BJ (cell line): ENCODE measurements at regions not wholly inside any gene's neighbourhood (a gene's known extent, or its start where the extent isn't known, plus 50 kb on each side); places are given as distances from the start of the nearest gene placed in this dataset.

Source experiments
- CTCF ChIA-PET: fragments of 350-600 bp; formaldehyde crosslinking; extraction: SDS; loops from one replicate; lab custom pipeline; 2021; ENCODE audit warnings: antibody characterized with exemption, inconsistent platforms; lab: Yijun Ruan, JAX
- POLR2A ChIA-PET: fragments of 300-600 bp; sonication (Branson Sonifier 250); formaldehyde crosslinking; extraction: SDS; loops from one replicate; lab custom pipeline; 2021; ENCODE audit warnings: antibody characterized with exemption; lab: Charles Lee
- DNase-seq: peaks from one replicate; pipeline ENCODE4 v3.0.0-alpha.2; 2011; ENCODE audit warnings: low read depth
- H3K27me3 ChIP-seq: 2 replicates; pipeline ENCODE4 v1.6.0; 2011; ENCODE audit warnings: low read length; ENCODE audit not compliant: control insufficient read depth, insufficient read depth
- H3K36me3 ChIP-seq: 2 replicates; pipeline ENCODE4 v1.5.1; 2011; ENCODE audit warnings: low read length; ENCODE audit not compliant: control insufficient read depth, insufficient read depth
- H3K4me3 ChIP-seq: 2 replicates; pipeline ENCODE4 v1.5.1; 2011; ENCODE audit warnings: low read depth, mild to moderate bottlenecking, control low read depth, low read length
- TF ChIP-seq, protein P1 (sequence below): IDR thresholded peaks from 2 replicates; pipeline ENCODE4 v1.5.1; 2011; ENCODE audit warnings: low read depth, mild to moderate bottlenecking, control low read depth, inconsistent platforms, low read length, moderate library complexity; ENCODE audit not compliant: insufficient read depth

DNA sequence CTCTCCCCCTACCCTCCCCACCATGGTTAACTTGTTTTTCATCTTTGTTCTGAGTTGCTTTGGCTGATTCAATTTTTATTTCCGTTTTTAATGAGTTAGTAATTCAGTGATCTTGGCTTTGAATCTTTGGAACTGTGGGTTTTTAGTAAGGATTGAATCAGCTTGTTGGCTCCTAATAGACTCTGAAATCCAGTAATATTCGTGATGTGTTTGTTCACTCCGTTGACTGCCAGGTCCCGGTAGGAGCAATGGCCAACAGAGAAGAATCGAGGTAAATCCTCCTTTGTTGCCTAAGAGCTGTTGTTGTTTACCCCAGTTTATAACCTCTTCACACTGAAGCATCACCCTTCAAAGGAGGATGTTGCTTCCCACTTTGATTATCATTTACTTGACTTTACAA is 92.7 kb downstream of the PCSK1 start:
- no peaks in the 10 kb centered on the region for H3K27me3 ChIP-seq
- H3K36me3 ChIP-seq = no peaks in the 10 kb centered on the region
- POLR2A ChIA-PET = interaction anchor here (0.9 kb wide), 1 partner anchor 385 kb away, joined by 3 read pairs; no protein-coding TSS in a partner anchor
- no peak for DNase-seq
- TF ChIP-seq, protein P1, sequence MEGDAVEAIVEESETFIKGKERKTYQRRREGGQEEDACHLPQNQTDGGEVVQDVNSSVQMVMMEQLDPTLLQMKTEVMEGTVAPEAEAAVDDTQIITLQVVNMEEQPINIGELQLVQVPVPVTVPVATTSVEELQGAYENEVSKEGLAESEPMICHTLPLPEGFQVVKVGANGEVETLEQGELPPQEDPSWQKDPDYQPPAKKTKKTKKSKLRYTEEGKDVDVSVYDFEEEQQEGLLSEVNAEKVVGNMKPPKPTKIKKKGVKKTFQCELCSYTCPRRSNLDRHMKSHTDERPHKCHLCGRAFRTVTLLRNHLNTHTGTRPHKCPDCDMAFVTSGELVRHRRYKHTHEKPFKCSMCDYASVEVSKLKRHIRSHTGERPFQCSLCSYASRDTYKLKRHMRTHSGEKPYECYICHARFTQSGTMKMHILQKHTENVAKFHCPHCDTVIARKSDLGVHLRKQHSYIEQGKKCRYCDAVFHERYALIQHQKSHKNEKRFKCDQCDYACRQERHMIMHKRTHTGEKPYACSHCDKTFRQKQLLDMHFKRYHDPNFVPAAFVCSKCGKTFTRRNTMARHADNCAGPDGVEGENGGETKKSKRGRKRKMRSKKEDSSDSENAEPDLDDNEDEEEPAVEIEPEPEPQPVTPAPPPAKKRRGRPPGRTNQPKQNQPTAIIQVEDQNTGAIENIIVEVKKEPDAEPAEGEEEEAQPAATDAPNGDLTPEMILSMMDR = no peak
- no peak overlapping the region for H3K4me3 ChIP-seq
- CTCF ChIA-PET = interaction anchor here (0.5 to 2.0 kb wide), 4 partner anchors 261 to 696 kb away, joined by 3 to 7 read pairs (median 5); no protein-coding TSS in a partner anchor

DNA sequence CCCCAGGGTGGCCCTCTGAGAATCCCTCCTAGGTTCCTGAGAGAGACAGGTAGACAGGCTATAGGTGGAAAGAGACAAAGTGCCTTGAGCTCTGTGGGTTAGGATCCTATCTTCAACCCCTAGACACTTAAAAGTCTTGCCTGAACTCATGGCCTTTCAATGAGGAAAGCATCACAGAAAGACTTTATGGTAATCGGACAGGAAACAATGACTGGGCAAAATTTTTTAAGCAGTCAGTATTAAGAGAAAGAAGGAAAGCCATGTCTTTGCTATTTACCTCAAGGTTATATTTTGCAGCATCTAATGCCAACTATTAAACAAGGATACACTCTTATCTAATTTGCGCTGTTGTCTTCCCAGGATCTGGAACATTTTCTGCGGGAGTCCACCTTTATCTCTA is 93.2 kb downstream of the PCSK1 start:
- TF ChIP-seq, protein P1 = no peak
- POLR2A ChIA-PET = interaction anchor here (0.9 kb wide), 1 partner anchor 384 kb away, joined by 3 read pairs; no protein-coding TSS in a partner anchor
- Histone ChIP-seq H3K27me3 (no peaks in the 10 kb centered on the region), H3K36me3 (no peaks in the 10 kb centered on the region), H3K4me3 (no peak overlapping the region)
- CTCF ChIA-PET = interaction anchor here (0.8 to 2.0 kb wide), 3 partner anchors 262 to 392 kb away, joined by 5 to 7 read pairs (median 5); no protein-coding TSS in a partner anchor
- no peak for DNase-seq

DNA sequence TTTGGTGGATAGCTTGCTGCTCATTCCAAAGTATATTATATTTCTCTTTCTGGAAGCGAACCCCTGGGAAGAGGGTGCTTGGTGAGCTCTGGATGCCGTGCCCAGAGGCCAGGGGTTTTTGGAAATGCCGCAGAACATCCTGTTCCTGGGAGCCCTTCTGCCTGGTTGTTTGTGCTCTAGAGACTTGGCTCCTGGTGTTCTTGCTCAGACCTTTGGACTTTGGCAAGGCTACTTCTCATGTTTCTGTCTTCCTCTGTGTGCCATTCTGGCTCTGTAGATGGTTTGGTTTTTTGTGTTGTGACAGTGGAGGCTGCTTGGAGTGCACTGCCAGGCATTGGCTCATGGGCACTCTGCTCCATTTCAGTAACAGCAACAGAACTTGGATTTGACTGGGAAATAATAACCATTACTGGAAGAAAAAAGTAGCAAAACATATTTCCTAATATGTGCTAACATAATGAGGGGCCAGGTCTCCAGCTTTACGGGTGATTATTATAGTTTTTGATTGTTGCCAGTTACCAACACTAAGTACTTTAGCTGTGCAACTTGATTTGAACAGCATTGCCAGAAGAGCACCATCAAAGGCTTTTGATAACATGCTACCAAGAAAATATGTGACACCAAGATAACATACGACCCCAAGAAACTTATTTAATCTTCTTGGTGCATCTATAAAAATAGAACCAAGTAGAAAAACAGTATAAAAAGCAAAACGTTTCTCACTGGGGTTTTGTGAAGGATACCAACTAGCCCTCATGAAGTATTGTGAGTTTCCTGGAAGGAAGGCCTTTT is 94.2 kb downstream of the PCSK1 start:
- TF ChIP-seq, protein P1 = no peak
- no peaks in the 10 kb centered on the region for H3K27me3 ChIP-seq
- no peak overlapping the region for H3K4me3 ChIP-seq
- no peaks in the 10 kb centered on the region for H3K36me3 ChIP-seq
- CTCF ChIA-PET = interaction anchor here (2.0 to 3.2 kb wide), 2 partner anchors 15 to 314 kb away, joined by 5 to 18 read pairs; no protein-coding TSS in a partner anchor
- POLR2A ChIA-PET = no interaction called here
- DNase-seq = no peak

DNA sequence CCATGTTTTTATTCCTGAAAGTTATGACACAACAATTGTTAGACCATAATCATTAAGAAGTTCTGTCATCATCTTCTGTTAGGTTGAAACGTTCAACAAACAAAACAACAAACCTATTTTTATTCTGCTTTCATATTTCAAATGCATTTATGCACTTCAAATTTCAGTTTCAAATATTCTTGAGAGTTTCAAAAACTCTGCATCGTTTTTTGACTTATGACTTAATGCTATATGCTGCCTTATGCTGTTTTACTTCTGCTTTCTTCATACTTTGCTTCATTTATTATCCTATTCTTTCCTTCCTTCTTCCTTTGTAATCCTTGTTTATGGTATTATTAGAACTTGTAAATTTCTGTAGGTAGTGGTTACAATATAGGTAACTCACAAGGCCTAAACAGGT is 95.0 kb downstream of the PCSK1 start:
- ChIA-PET CTCF (interaction anchor here (1.3 to 3.2 kb wide), 2 partner anchors 14 to 557 kb away, joined by 4 to 18 read pairs; no protein-coding TSS in a partner anchor), POLR2A (interaction anchor here (0.6 kb wide), 2 partner anchors 45 to 484 kb away, joined by 3 to 5 read pairs; no protein-coding TSS in a partner anchor)
- TF ChIP-seq, protein P1 = no peak

DNA sequence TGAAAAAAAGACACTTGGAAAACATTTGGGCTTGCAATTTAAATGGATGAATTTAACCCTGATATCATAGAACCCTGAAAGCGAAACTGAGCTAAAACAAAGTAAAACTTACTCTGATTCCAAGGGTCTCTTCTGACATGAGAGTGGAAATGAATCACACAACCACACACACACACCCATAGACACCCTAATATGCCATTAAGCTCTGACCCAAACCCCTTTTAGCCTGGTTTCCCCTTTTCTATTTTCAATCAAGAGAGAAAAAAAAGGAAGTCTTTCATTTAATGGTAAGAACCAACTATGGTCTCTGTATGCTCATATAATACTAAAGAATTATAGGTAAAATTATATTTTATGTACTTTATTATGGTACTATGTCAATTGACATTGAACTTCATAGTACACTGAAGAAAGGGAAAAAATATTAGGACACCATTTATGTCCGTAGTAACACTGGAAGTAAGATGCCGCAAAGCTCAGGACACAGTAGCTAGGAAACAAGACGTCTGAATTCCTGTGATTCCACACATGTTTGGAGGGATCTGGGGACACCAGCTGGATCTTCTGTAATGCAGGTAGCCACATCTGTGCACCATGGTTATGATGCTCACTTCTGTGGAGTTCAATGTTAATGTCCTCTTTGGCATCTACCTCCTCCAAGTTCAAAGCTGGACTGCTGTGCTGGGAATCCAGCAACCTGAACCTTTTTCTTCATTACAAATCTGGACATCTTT is 95.8 kb downstream of the PCSK1 start:
- Histone ChIP-seq H3K27me3 (no peaks in the 10 kb centered on the region), H3K4me3 (no peak overlapping the region), H3K36me3 (no peaks in the 10 kb centered on the region)
- TF ChIP-seq, protein P1 = no peak
- CTCF ChIA-PET = interaction anchor here (0.6 to 3.2 kb wide), 23 partner anchors 8 to 556 kb away, joined by 3 to 18 read pairs (median 6); no protein-coding TSS in a partner anchor
- DNase-seq = no peak
- POLR2A ChIA-PET = interaction anchor here (0.5 kb wide), 1 partner anchor 386 kb away, joined by 3 read pairs; no protein-coding TSS in a partner anchor

More for the DNA sequence above, 95.0 kb downstream of the PCSK1 start:
- Histone ChIP-seq H3K27me3 (no peaks in the 10 kb centered on the region), H3K36me3 (no peaks in the 10 kb centered on the region), H3K4me3 (no peak overlapping the region)
- no peak for DNase-seq
